OCI-LY7 (cell line): ENCODE measurements at regions not wholly inside any gene's neighbourhood (a gene's known extent, or its start where the extent isn't known, plus 50 kb on each side); places are given as distances from the start of the nearest gene placed in this dataset.

Source experiments
- BruUV-seq: library from RNA; stranded (reverse); fragments of 400-500 nt; replicated peaks from 2 replicates; lab custom pipeline; 2021; lab: Mats Ljungman, UMichigan
- CTCF ChIA-PET: fragments of 300-600 bp; sonication (Branson Sonifier 250); formaldehyde crosslinking; loops from one replicate; lab custom pipeline; 2022; ENCODE audit warnings: antibody characterized with exemption; ENCODE audit not compliant: unreplicated experiment; lab: Charles Lee
- POLR2A ChIA-PET: fragments of 300-600 bp; sonication (Branson Sonifier 250); formaldehyde crosslinking; loops from one replicate; lab custom pipeline; 2022; ENCODE audit warnings: antibody characterized with exemption; lab: Charles Lee
- DNase-seq: peaks from one replicate; pipeline ENCODE4 v3.0.0-alpha.2; 2015; ENCODE audit warnings: low spot score
- H2AFZ ChIP-seq: fragments of 200-600 bp; sonication (generic), shearing (Covaris generic); 2 replicates; pipeline ENCODE4 v1.6.1; 2014; ENCODE audit warnings: mild to moderate bottlenecking, antibody characterized with exemption, low read length, moderate library complexity
- H3K27ac ChIP-seq: fragments of 200-600 bp; sonication (generic); 2 replicates; pipeline ENCODE4 v1.5.1; 2014; ENCODE audit warnings: mixed run types, low read depth, mild to moderate bottlenecking, moderate library complexity, low read length, inconsistent platforms; ENCODE audit not compliant: poor library complexity, severe bottlenecking
- H3K36me3 ChIP-seq: fragments of 200-600 bp; sonication (generic); 2 replicates; pipeline ENCODE4 v1.6.1; 2014; ENCODE audit warnings: mild to moderate bottlenecking, antibody characterized with exemption, low read length, moderate library complexity, mixed read lengths; ENCODE audit not compliant: insufficient read depth
- H3K4me1 ChIP-seq: fragments of 200-600 bp; sonication (generic); 2 replicates; pipeline ENCODE4 v1.5.1; 2014; ENCODE audit warnings: mild to moderate bottlenecking, low read length; ENCODE audit not compliant: insufficient read depth, poor library complexity, severe bottlenecking
- H3K4me2 ChIP-seq: fragments of 200-600 bp; sonication (generic); 2 replicates; pipeline ENCODE4 v1.6.1; 2014; ENCODE audit warnings: mild to moderate bottlenecking, low read length
- H3K4me3 ChIP-seq: fragments of 200-600 bp; sonication (generic); 2 replicates; pipeline ENCODE4 v1.5.1; 2014; ENCODE audit warnings: mild to moderate bottlenecking, low read depth, low read length; ENCODE audit not compliant: poor library complexity, severe bottlenecking
- H3K79me2 ChIP-seq: fragments of 200-600 bp; sonication (generic); 2 replicates; pipeline ENCODE4 v1.6.1; 2016; ENCODE audit warnings: low read depth, mild to moderate bottlenecking, low read length, moderate library complexity, mixed read lengths; ENCODE audit not compliant: insufficient read depth
- H3K9me2 ChIP-seq: fragments of 200-600 bp; sonication (generic); 2 replicates; pipeline ENCODE4 v1.6.1; 2016; ENCODE audit warnings: mild to moderate bottlenecking, low read length, mixed read lengths; ENCODE audit not compliant: insufficient read depth
- H3K9me3 ChIP-seq: fragments of 200-600 bp; sonication (generic); 2 replicates; pipeline ENCODE4 v1.6.1; 2014; ENCODE audit warnings: mild to moderate bottlenecking, mixed run types, low read length, mixed read lengths
- H4K20me1 ChIP-seq: fragments of 200-600 bp; sonication (generic); 2 replicates; pipeline ENCODE4 v1.6.1; 2014; ENCODE audit warnings: mild to moderate bottlenecking, antibody characterized with exemption, low read length, moderate library complexity, mixed read lengths; ENCODE audit not compliant: insufficient read depth
- CTCF ChIP-seq: fragments of 200-600 bp; sonication (generic); conservative IDR thresholded peaks from 2 replicates; pipeline ENCODE4 v1.5.1; 2014; ENCODE audit warnings: mild to moderate bottlenecking, antibody characterized with exemption, low read length, moderate library complexity, mixed read lengths
- EZH2phosphoT487 ChIP-seq: fragments of 200-600 bp; sonication (generic); IDR thresholded peaks from 2 replicates; pipeline ENCODE4 v1.6.1; 2018; ENCODE audit warnings: low read depth, borderline replicate concordance, mild to moderate bottlenecking, mixed run types, antibody characterized with exemption, low read length, moderate library complexity, mixed read lengths
- intact Hi-C: fragments of 100-400 bp; cut with micrococcal nuclease; formaldehyde crosslinking; loops from one replicate; pipeline ENCODE4 v1.10.0; 2022; ENCODE audit not compliant: unreplicated experiment

DNA sequence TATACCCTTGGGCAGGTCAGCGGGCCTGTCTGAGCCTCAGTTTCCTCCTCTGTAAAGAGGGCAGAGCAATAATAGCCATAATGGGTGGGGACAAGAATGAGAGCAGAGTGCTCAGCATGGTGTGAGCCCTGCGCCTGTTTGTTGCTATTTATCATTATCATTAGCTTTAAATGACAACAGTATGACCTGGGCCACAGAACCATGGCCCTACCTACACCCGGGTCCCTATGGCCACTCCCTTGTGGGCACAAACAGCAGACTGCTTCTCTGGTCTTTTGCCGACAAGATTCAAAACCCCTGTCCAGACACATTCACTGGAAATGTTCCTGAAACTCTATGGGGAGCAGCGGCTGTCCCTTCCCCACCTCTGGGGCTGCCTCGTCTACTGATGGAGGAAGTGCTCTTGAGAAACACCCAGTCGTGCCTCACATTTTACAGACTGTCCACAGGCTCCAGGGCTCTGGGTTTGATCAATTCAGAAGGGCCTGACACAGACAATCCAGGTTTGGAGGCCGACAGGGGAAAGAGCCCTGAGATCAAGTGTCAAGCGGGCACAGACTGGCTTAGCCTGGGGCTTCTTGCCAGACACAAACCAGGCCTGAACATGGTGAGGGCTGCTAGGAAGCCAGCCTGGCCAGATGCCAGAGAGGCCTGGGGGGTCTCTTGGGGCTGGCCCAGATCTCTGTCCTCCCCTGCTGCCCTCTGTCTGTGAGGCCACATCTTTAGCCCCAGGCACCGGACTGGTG lies 112.5 kb upstream of the CD82 start:
- H3K9me2 ChIP-seq = no peaks in the 10 kb centered on the region
- intact Hi-C loops = no loop called here
- no peaks in the 10 kb centered on the region for H3K4me1 ChIP-seq
- no peaks in the 10 kb centered on the region for H3K79me2 ChIP-seq
- ChIA-PET POLR2A (no interaction called here), CTCF (no interaction called here)
- H3K4me3 ChIP-seq = no peak overlapping the region
- no peaks in the 10 kb centered on the region for H4K20me1 ChIP-seq
- no peaks in the 10 kb centered on the region for H3K9me3 ChIP-seq
- H3K4me2 ChIP-seq = no peak overlapping the region
- no peaks in the 10 kb centered on the region for H3K36me3 ChIP-seq
- BruUV-seq = no TSS peak
- no peak overlapping the region for H2AFZ ChIP-seq
- TF ChIP-seq CTCF (no peak), EZH2phosphoT487 (no peak)
- no peak for DNase-seq
- H3K27ac ChIP-seq = no peak overlapping the region

GRCh38 chr11:44453871-44454270 lies 111.6 kb upstream of the CD82 start:
- no TSS peak for BruUV-seq
- Histone ChIP-seq H3K9me3 (no peaks in the 10 kb centered on the region), H3K9me2 (no peaks in the 10 kb centered on the region), H3K79me2 (no peaks in the 10 kb centered on the region), H2AFZ (no peak overlapping the region), H3K4me2 (no peak overlapping the region), H3K4me1 (no peaks in the 10 kb centered on the region), H4K20me1 (no peaks in the 10 kb centered on the region), H3K4me3 (no peak overlapping the region), H3K36me3 (no peaks in the 10 kb centered on the region), H3K27ac (no peak overlapping the region)
- POLR2A ChIA-PET = no interaction called here
- TF ChIP-seq EZH2phosphoT487 (no peak), CTCF (no peak)
- no peak for DNase-seq
- CTCF ChIA-PET = no interaction called here
- intact Hi-C loops = no loop called here

- POLR2A ChIA-PET = no interaction called here
- Histone ChIP-seq H3K36me3 (no peaks in the 10 kb centered on the region), H4K20me1 (no peaks in the 10 kb centered on the region), H3K4me3 (no peak overlapping the region), H3K27ac (no peak overlapping the region), H3K9me2 (no peaks in the 10 kb centered on the region), H2AFZ (no peak overlapping the region), H3K4me2 (no peak overlapping the region), H3K4me1 (no peaks in the 10 kb centered on the region), H3K9me3 (no peaks in the 10 kb centered on the region), H3K79me2 (no peaks in the 10 kb centered on the region)
- CTCF ChIA-PET = no interaction called here
- intact Hi-C loops = no loop called here
- TF ChIP-seq EZH2phosphoT487 (no peak), CTCF (no peak)
- no TSS peak for BruUV-seq
- no peak for DNase-seq
These were observed 110.8 kb upstream of the CD82 start for GRCh38 chr11:44454666-44455065.
